GM19395 (cell line): ENCODE measurements at regions not wholly inside any gene's neighbourhood (a gene's known extent, or its start where the extent isn't known, plus 50 kb on each side); places are given as distances from the start of the nearest gene placed in this dataset.
"Not testable (repeated sequence)": the region's sequence is repeated elsewhere in the genome, so short reads cannot be mapped to it uniquely, and the experiment has no call there.

ENCODE experiments used
- ATAC-seq: cut with Tn5 transposase; IDR thresholded peaks from one replicate; pipeline ENCODE4 v1.9.1; 2021; ENCODE audit warnings: mild to moderate bottlenecking, moderate library complexity; ENCODE audit not compliant: unreplicated experiment

GRCh38 chr7:130789436-130789835 lies 55.4 kb upstream of the KLF14 start:
- no peak for ATAC-seq

- ATAC-seq = no peak
Observed at GRCh38 chr7:130791746-130792145, 57.7 kb upstream of the KLF14 start.

GRCh38 chr7:130793855-130794618 lies 60.0 kb upstream of the KLF14 start:
- no peak for ATAC-seq

- no peak for ATAC-seq
Observed at GRCh38 chr7:130794619-130794922, 60.6 kb upstream of the KLF14 start.

- not testable (repeated sequence) for ATAC-seq
Observed at GRCh38 chr7:130796425-130796824, 62.4 kb upstream of the KLF14 start.

GRCh38 chr7:130803127-130803526 lies 69.1 kb upstream of the KLF14 start:
- ATAC-seq = no peak

- no peak for ATAC-seq
Observed at GRCh38 chr7:130804220-130804619, 70.2 kb upstream of the KLF14 start.

- ATAC-seq = not testable (repeated sequence)
Observed at GRCh38 chr7:130812819-130813218, 78.8 kb upstream of the KLF14 start.

GRCh38 chr7:130814778-130815335 lies 80.8 kb upstream of the KLF14 start:
- no peak for ATAC-seq

GRCh38 chr7:130818056-130818455 lies 84.0 kb upstream of the KLF14 start:
- no peak for ATAC-seq

GRCh38 chr7:130821864-130822263 lies 87.9 kb upstream of the KLF14 start:
- ATAC-seq = no peak

- ATAC-seq = no peak
Observed at GRCh38 chr7:130822642-130823041, 88.6 kb upstream of the KLF14 start.

- no peak for ATAC-seq
Observed at GRCh38 chr7:130823060-130823459, 89.1 kb upstream of the KLF14 start.

GRCh38 chr7:130825819-130826218 lies 91.8 kb upstream of the KLF14 start:
- no peak for ATAC-seq

GRCh38 chr7:130829415-130829814 lies 95.4 kb upstream of the KLF14 start:
- no peak for ATAC-seq

- ATAC-seq = no peak
Observed at GRCh38 chr7:130831322-130831721, 97.3 kb upstream of the KLF14 start.

- no peak for ATAC-seq
Observed at GRCh38 chr7:130831817-130832481, 97.9 kb upstream of the KLF14 start.

- ATAC-seq = no peak
Observed at GRCh38 chr7:130838738-130839137, 104.7 kb upstream of the KLF14 start.

- no peak for ATAC-seq
Observed at GRCh38 chr7:130840599-130840998, 106.6 kb upstream of the KLF14 start.

GRCh38 chr7:130841416-130841815 lies 107.4 kb upstream of the KLF14 start:
- ATAC-seq = no peak

- ATAC-seq = no peak
Observed at GRCh38 chr7:130843703-130844102, 109.7 kb upstream of the KLF14 start.

GRCh38 chr7:130844811-130845580 lies 111.0 kb upstream of the KLF14 start:
- ATAC-seq = no peak
